Kidney epithelial cell (primary cell): ENCODE measurements at regions not wholly inside any gene's neighbourhood (a gene's known extent, or its start where the extent isn't known, plus 50 kb on each side); places are given as distances from the start of the nearest gene placed in this dataset.
"Not testable (repeated sequence)": the region's sequence is repeated elsewhere in the genome, so short reads cannot be mapped to it uniquely, and the experiment has no call there.

Source experiments
- DNase-seq: peaks from one replicate; pipeline ENCODE4 v3.0.0-alpha.2; 2010; ENCODE audit warnings: low read depth
- H3K27me3 ChIP-seq: 2 replicates; pipeline ENCODE4 v1.6.0; 2011; ENCODE audit warnings: low read length; ENCODE audit not compliant: control insufficient read depth, insufficient read depth
- H3K36me3 ChIP-seq: 2 replicates; pipeline ENCODE4 v1.5.1; 2011; ENCODE audit warnings: low read length; ENCODE audit not compliant: control insufficient read depth, insufficient read depth
- H3K4me3 ChIP-seq: 2 replicates; pipeline ENCODE4 v1.5.1; 2011; ENCODE audit warnings: low read depth, mild to moderate bottlenecking, control low read depth, low read length
- CTCF ChIP-seq: IDR thresholded peaks from 2 replicates; pipeline ENCODE4 v1.5.1; 2011; ENCODE audit warnings: mild to moderate bottlenecking, moderate library complexity, low read length, control low read depth, inconsistent platforms; ENCODE audit not compliant: insufficient read depth, poor library complexity, severe bottlenecking

GRCh38 chr5:82938901-82939725 is 138.1 kb downstream of the TMEM167A start:
- no peak for TF ChIP-seq CTCF
- no peak for DNase-seq
- Histone ChIP-seq H3K36me3 (no peaks in the 10 kb centered on the region), H3K4me3 (no peak overlapping the region), H3K27me3 (no peaks in the 10 kb centered on the region)

GRCh38 chr5:82932473-82933220 is 144.5 kb downstream of the TMEM167A start:
- not testable (repeated sequence) for H3K27me3 ChIP-seq, DNase-seq, H3K4me3 ChIP-seq, H3K36me3 ChIP-seq

GRCh38 chr5:82931110-82931509 is 146.1 kb downstream of the TMEM167A start:
- Histone ChIP-seq H3K4me3 (no peak overlapping the region), H3K36me3 (no peaks in the 10 kb centered on the region), H3K27me3 (no peaks in the 10 kb centered on the region)
- no peak for TF ChIP-seq CTCF
- DNase-seq: no peak

GRCh38 chr5:82925061-82925411 is 152.2 kb downstream of the TMEM167A start:
- no peak for DNase-seq
- H3K4me3 ChIP-seq: no peak overlapping the region
- no peaks in the 10 kb centered on the region for H3K36me3 ChIP-seq
- H3K27me3 ChIP-seq: no peaks in the 10 kb centered on the region
- no peak for TF ChIP-seq CTCF

- DNase-seq: no peak
- Histone ChIP-seq H3K4me3 (no peak overlapping the region), H3K27me3 (no peaks in the 10 kb centered on the region), H3K36me3 (no peaks in the 10 kb centered on the region)
- no peak for TF ChIP-seq CTCF
These were observed 152.8 kb downstream of the TMEM167A start for GRCh38 chr5:82924226-82925060.

- TF ChIP-seq CTCF: no peak
- H3K4me3 ChIP-seq: no peak overlapping the region
- H3K36me3 ChIP-seq: no peaks in the 10 kb centered on the region
- DNase-seq: no peak
- no peaks in the 10 kb centered on the region for H3K27me3 ChIP-seq
These were observed 155.0 kb downstream of the TMEM167A start for GRCh38 chr5:82922086-82922734.
